ENCODE measurements at regions not wholly inside any gene's neighbourhood (a gene's known extent, or its start where the extent isn't known, plus 50 kb on each side); places are given as distances from the start of the nearest gene placed in this dataset.

- Histone ChIP-seq H3K4me2 (ENCODE audit: low read depth, low read length) (no peak overlapping the region), H2BK15ac (ENCODE audit: low read depth, low read length) (no peak overlapping the region), H4K5ac (ENCODE audit: low read depth, low read length) (no peak overlapping the region), H3K14ac (replicated peaks; ENCODE audit: low read depth, low read length) (no peak overlapping the region), H4K91ac (ENCODE audit: insufficient read depth, low read depth, low read length) (no peak overlapping the region), H2BK120ac (ENCODE audit: low read depth, low read length) (no peak overlapping the region), H3K4ac (ENCODE audit: low read depth, low read length) (no peak overlapping the region), H3K9me1 (ENCODE audit: insufficient read depth, low read length) (no peaks in the 10 kb centered on the region), H3K79me1 (ENCODE audit: low read depth in 1 of 2, low read length in 2 of 2) (no peaks in the 10 kb centered on the region), H3K56ac (ENCODE audit: extremely low read depth, insufficient read depth, low read length) (no peak overlapping the region), H3K9ac (ENCODE audit: low read depth, low read length) (no peak overlapping the region), H2AK5ac (ENCODE audit: low read depth, low read length) (no peak overlapping the region), H3K36me3 (ENCODE audit: control insufficient read depth, insufficient read depth, low read length) (no peaks in the 10 kb centered on the region), H3K4me1 (ENCODE audit: control insufficient read depth, insufficient read depth, low read length) (no peaks in the 10 kb centered on the region), H3K9me3 (ENCODE audit: control insufficient read depth, insufficient read depth, low read length) (peaks cover 15% of the 10 kb centered on the region), H3K18ac (ENCODE audit: low read depth, low read length) (no peak overlapping the region), H3K27me3 (ENCODE audit: control insufficient read depth, insufficient read depth, low read length) (no peaks in the 10 kb centered on the region), H2BK5ac (ENCODE audit: low read depth, low read length, poor library complexity, severe bottlenecking) (no peak overlapping the region), H2AK9ac (replicated peaks; ENCODE audit: low read depth, low read length, poor library complexity) (no peak overlapping the region), H2AFZ (replicated peaks; ENCODE audit: low read length, poor library complexity) (no peak overlapping the region), H4K8ac (ENCODE audit: low read depth in 2 of 2, low read length in 2 of 2) (no peak overlapping the region), H4K20me1 (ENCODE audit: insufficient read depth, low read length) (no peaks in the 10 kb centered on the region), H2BK20ac (ENCODE audit: low read depth, low read length) (no peak overlapping the region), H3K23ac (ENCODE audit: low read depth, low read length) (no peak overlapping the region), H3K4me3 (ENCODE audit: insufficient read depth, low read depth, low read length) (no peak overlapping the region), H3K27ac (ENCODE audit: insufficient read depth, low read length) (no peak overlapping the region)
- ATAC-seq (ENCODE audit: low read depth) (no peak), DNase-seq (no peak)
- ChIA-PET POLR2A (ENCODE audit: unreplicated experiment) (no interaction called here), CTCF (no interaction called here)
- TF ChIP-seq RCOR1 (IDR thresholded peaks at IDR 0.05; ENCODE audit: insufficient replicate concordance, low read length) (no peak), MAZ (IDR thresholded peaks at IDR 0.05; ENCODE audit: borderline replicate concordance, low read depth, low read length) (no peak), CTCF (conservative IDR thresholded peaks at IDR 0.05; ENCODE audit: low read depth, low read length) (no peak), SMC3 (IDR thresholded peaks at IDR 0.05; ENCODE audit: low read depth, low read length) (no peak), NFE2L2 (IDR thresholded peaks at IDR 0.05; ENCODE audit: low read depth, low read length) (no peak), POLR2A (IDR thresholded peaks at IDR 0.05; ENCODE audit: low read depth, low read length) (no peak)
- WGBS, 2 experiments (ENCODE audit: extremely low coverage in 2 of 2, insufficient read length in 1 of 2) = 81% methylated on average over 11 of the region's 28 CpGs; no CpG with 5 or more reads in 1 of the 2 experiments
- dilution Hi-C loops (cut with HindIII; ENCODE audit: low sequenced_read_pairs, unreplicated experiment) = no loop called here
- in situ Hi-C loops (cut with MboI; ENCODE audit: low sequenced_read_pairs) = no loop called here
- intact Hi-C loops (cut with micrococcal nuclease) = no loop called here
- BruUV-seq (replicated peaks) = no TSS peak
Measured at GRCh38 chr12:131434208-131435125, 276.4 kb upstream of the SFSWAP start.

Data from IMR-90 (cell line).